GM11168 (cell line): ENCODE measurements at regions not wholly inside any gene's neighbourhood (a gene's known extent, or its start where the extent isn't known, plus 50 kb on each side); places are given as distances from the start of the nearest gene placed in this dataset.

Experiments used
- in situ Hi-C: fragments of 300-500 bp; cut with MboI; formaldehyde crosslinking; loops from one replicate; pipeline ENCODE4 v1.12.0; 2022; ENCODE audit warnings: low sequenced_read_pairs; ENCODE audit not compliant: unreplicated experiment

GRCh38 chr12:25058012-25058411 lies 109.1 kb upstream of the BCAT1 start:
- in situ Hi-C loops = loop anchor here (5.0 kb wide), 1 partner anchor 61 kb away; no protein-coding TSS in a partner anchor

- in situ Hi-C loops = loop anchor here (5.0 kb wide), 1 partner anchor 59 kb away; no protein-coding TSS in a partner anchor
These were observed 107.7 kb upstream of the BCAT1 start for GRCh38 chr12:25056486-25057130.

- in situ Hi-C loops = loop anchor here (5.0 kb wide), 1 partner anchor 59 kb away; no protein-coding TSS in a partner anchor
These were observed 107.1 kb upstream of the BCAT1 start for GRCh38 chr12:25056011-25056410.

GRCh38 chr12:25054783-25055144 lies 105.9 kb upstream of the BCAT1 start:
- in situ Hi-C loops = loop anchor here (5.0 kb wide), 1 partner anchor 57 kb away; no protein-coding TSS in a partner anchor

GRCh38 chr12:25054076-25054782 lies 105.3 kb upstream of the BCAT1 start:
- in situ Hi-C loops = no loop called here

GRCh38 chr12:25052914-25053211 lies 104.0 kb upstream of the BCAT1 start:
- in situ Hi-C loops = no loop called here

GRCh38 chr12:25052196-25052913 lies 103.5 kb upstream of the BCAT1 start:
- in situ Hi-C loops = no loop called here

GRCh38 chr12:25051656-25052195 lies 102.8 kb upstream of the BCAT1 start:
- in situ Hi-C loops = no loop called here

GRCh38 chr12:25051171-25051570 lies 102.3 kb upstream of the BCAT1 start:
- in situ Hi-C loops = no loop called here

GRCh38 chr12:25045869-25046268 lies 97.0 kb upstream of the BCAT1 start:
- in situ Hi-C loops = no loop called here

- in situ Hi-C loops = no loop called here
These were observed 92.3 kb upstream of the BCAT1 start for GRCh38 chr12:25041006-25041741.

GRCh38 chr12:25040593-25040992 lies 91.7 kb upstream of the BCAT1 start:
- in situ Hi-C loops = no loop called here

GRCh38 chr12:25034676-25035075 lies 85.8 kb upstream of the BCAT1 start:
- in situ Hi-C loops = no loop called here

GRCh38 chr12:25025951-25026490 lies 77.1 kb upstream of the BCAT1 start:
- in situ Hi-C loops = no loop called here

- in situ Hi-C loops = no loop called here
These were observed 76.4 kb upstream of the BCAT1 start for GRCh38 chr12:25025260-25025659.

- in situ Hi-C loops = no loop called here
These were observed 74.9 kb upstream of the BCAT1 start for GRCh38 chr12:25023808-25024207.

GRCh38 chr12:25020621-25021243 lies 71.8 kb upstream of the BCAT1 start:
- in situ Hi-C loops = no loop called here

- in situ Hi-C loops = no loop called here
These were observed 69.2 kb upstream of the BCAT1 start for GRCh38 chr12:25018146-25018545.

GRCh38 chr12:25017336-25017735 lies 68.4 kb upstream of the BCAT1 start:
- in situ Hi-C loops = no loop called here

- in situ Hi-C loops = no loop called here
These were observed 66.1 kb upstream of the BCAT1 start for GRCh38 chr12:25014961-25015360.
